CD14-positive monocyte (primary cell): ENCODE measurements at regions not wholly inside any gene's neighbourhood (a gene's known extent, or its start where the extent isn't known, plus 50 kb on each side); places are given as distances from the start of the nearest gene placed in this dataset.

Experiments
- DNase-seq, 3 donors: peaks; one replicate each; pipeline ENCODE4 v3.0.0-alpha.2; 2011 to 2022
- H2AFZ ChIP-seq: 2 replicates; pipeline ENCODE4 v1.6.0; 2012; ENCODE audit warnings: mild to moderate bottlenecking, low read depth, low read length, inconsistent platforms; ENCODE audit not compliant: insufficient read depth, poor library complexity, severe bottlenecking
- H3K27ac ChIP-seq, 2 donors: 1 replicate in 1 of 2; 2 replicates in 1 of 2; pipeline ENCODE4 v1.5.1; 2012 to 2013; ENCODE audit warnings: low read length in 2 of 2, control low read depth in 1 of 2, inconsistent platforms in 1 of 2, low read depth in 1 of 2, mild to moderate bottlenecking in 1 of 2
- H3K27me3 ChIP-seq, 2 donors: one replicate each; pipeline versions ENCODE4 v1.6.0 to v1.6.1; 2011 to 2013; ENCODE audit warnings: low read length in 2 of 2; ENCODE audit not compliant: control insufficient read depth in 2 of 2, insufficient read depth in 2 of 2
- H3K36me3 ChIP-seq, 2 donors: replicated peaks in 1 of 2; 1 replicate in 1 of 2; 2 replicates in 1 of 2; pipeline versions ENCODE4 v1.5.1 to v1.6.1; 2012 to 2013; ENCODE audit warnings: low read length in 2 of 2, control low read depth in 1 of 2, inconsistent platforms in 1 of 2, mild to moderate bottlenecking in 1 of 2; ENCODE audit not compliant: insufficient read depth in 2 of 2, control insufficient read depth in 1 of 2
- H3K4me1 ChIP-seq, 2 donors: 1 replicate in 1 of 2; 2 replicates in 1 of 2; pipeline versions ENCODE4 v1.5.1 to v1.6.1; 2012 to 2013; ENCODE audit warnings: low read length in 2 of 2, control low read depth in 1 of 2, inconsistent platforms in 1 of 2, mild to moderate bottlenecking in 1 of 2, moderate library complexity in 1 of 2; ENCODE audit not compliant: insufficient read depth in 2 of 2, control insufficient read depth in 1 of 2
- H3K4me2 ChIP-seq: replicated peaks from 2 replicates; pipeline ENCODE3; 2012; ENCODE audit warnings: low read length, moderate library complexity, mild to moderate bottlenecking; ENCODE audit not compliant: poor library complexity, severe bottlenecking; ENCODE audit errors: extremely low read depth
- H3K4me3 ChIP-seq, 3 experiments: fragments of 200-600 bp in 1 of 3; sonication (generic) in 1 of 3; replicated peaks in 1 of 3; 1 replicate in 2 of 3; 2 replicates in 1 of 3; pipeline ENCODE4 v1.5.1; 2011 to 2013; ENCODE audit warnings: low read length in 3 of 3, mild to moderate bottlenecking in 3 of 3, control low read depth in 2 of 3, low read depth in 2 of 3, inconsistent platforms in 1 of 3, moderate library complexity in 1 of 3
- H3K79me2 ChIP-seq: 2 replicates; pipeline ENCODE4 v1.6.0; 2012; ENCODE audit warnings: mild to moderate bottlenecking, control low read depth, inconsistent platforms, low read length, moderate library complexity; ENCODE audit not compliant: insufficient read depth
- H3K9ac ChIP-seq: 2 replicates; pipeline ENCODE4 v1.6.0; 2017; ENCODE audit warnings: low read length, mild to moderate bottlenecking; ENCODE audit not compliant: insufficient read depth, poor library complexity, severe bottlenecking
- H3K9me3 ChIP-seq, 2 donors: replicated peaks in 1 of 2; 1 replicate in 1 of 2; 2 replicates in 1 of 2; pipeline versions ENCODE4 v1.5.1 to v1.6.1; 2012 to 2013; ENCODE audit warnings: low read length in 2 of 2, control low read depth in 1 of 2; ENCODE audit not compliant: control insufficient read depth in 1 of 2, insufficient read depth in 1 of 2
- H4K20me1 ChIP-seq: 2 replicates; pipeline ENCODE4 v1.6.0; 2012; ENCODE audit warnings: mild to moderate bottlenecking, low read length, control low read depth, moderate library complexity; ENCODE audit not compliant: insufficient read depth
- H3K27ac Mint-ChIP-seq, 7 donors: one replicate each; pipeline ENCODE4 v1.8.0; 2020; ENCODE audit warnings: mild to moderate bottlenecking in 7 of 7, mixed read lengths in 7 of 7, moderate library complexity in 6 of 7, inconsistent platforms in 2 of 7
- H3K27me3 Mint-ChIP-seq, 3 donors: one replicate each; pipeline ENCODE4 v1.8.0; 2021 to 2022; ENCODE audit warnings: low read depth in 3 of 3, mild to moderate bottlenecking in 3 of 3, mixed read lengths in 3 of 3, moderate library complexity in 3 of 3, inconsistent platforms in 1 of 3
- H3K36me3 Mint-ChIP-seq, 2 donors: one replicate each; pipeline ENCODE4 v1.8.0; 2020; ENCODE audit warnings: mixed read lengths in 2 of 2, inconsistent platforms in 1 of 2, mild to moderate bottlenecking in 1 of 2
- H3K4me1 Mint-ChIP-seq: one replicate; pipeline ENCODE4 v1.8.0; 2020; ENCODE audit warnings: mild to moderate bottlenecking, mixed read lengths
- H3K4me3 Mint-ChIP-seq, 2 donors: one replicate each; pipeline ENCODE4 v1.8.0; 2020; ENCODE audit warnings: mild to moderate bottlenecking in 2 of 2, mixed read lengths in 2 of 2, moderate library complexity in 1 of 2
- H3K9me3 Mint-ChIP-seq, 7 donors: one replicate each; pipeline ENCODE4 v1.8.0; 2020 to 2022; ENCODE audit warnings: mixed read lengths in 7 of 7, mild to moderate bottlenecking in 6 of 7, moderate library complexity in 6 of 7, inconsistent platforms in 2 of 7
- WGBS: methylation state at CpG from one replicate; pipeline ENCODE4 v1.1.5; 2013; ENCODE audit warnings: missing lambda C conversion rate; ENCODE audit not compliant: insufficient coverage; 5-methylcytosine and 5-hydroxymethylcytosine counted together
- intact Hi-C, 2 donors: fragments of 100-400 bp; cut with micrococcal nuclease; formaldehyde crosslinking; loops; one replicate each; pipeline versions ENCODE4 v1.15.0 to v1.15.1; 2023
- TF ChIP-seq, protein P1 (sequence below): fragments of 200-600 bp; IDR thresholded peaks from one replicate; pipeline ENCODE4 v1.8.0; 2022; ENCODE audit warnings: antibody characterized with exemption, mild to moderate bottlenecking

DNA sequence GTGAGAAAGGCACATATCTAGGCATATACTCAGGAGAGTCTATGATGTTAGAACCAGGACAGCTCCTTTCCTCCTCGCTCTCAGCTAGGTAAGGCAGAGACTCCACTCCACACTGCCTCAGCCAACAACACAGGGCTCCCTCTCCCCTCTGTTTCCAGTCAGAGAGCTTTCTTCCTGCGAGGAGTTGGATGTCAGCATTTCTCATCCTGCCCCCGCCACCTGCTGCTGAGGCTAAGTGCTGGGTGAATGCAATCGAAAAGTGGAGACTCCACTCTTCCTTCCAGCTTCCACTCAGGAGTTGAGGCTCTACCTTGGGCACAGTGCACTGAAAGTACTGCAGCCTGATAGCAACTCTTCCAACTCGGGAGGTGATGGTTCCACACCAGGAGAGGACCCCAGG lies 177.2 kb upstream of the RAB6C start:
- Histone ChIP-seq H3K4me1 (no peaks in the 10 kb centered on the region), H3K36me3 (no peaks in the 10 kb centered on the region), H4K20me1 (no peaks in the 10 kb centered on the region), H2AFZ (no peak overlapping the region), H3K27me3 (no peaks in the 10 kb centered on the region), H3K9me3 (no peaks in the 10 kb centered on the region), H3K4me2 (no peak overlapping the region), H3K79me2 (no peaks in the 10 kb centered on the region), H3K4me3 (no peak overlapping the region), H3K27ac (no peak overlapping the region), H3K9ac (no peak overlapping the region)
- Mint-ChIP-seq H3K4me3 (no peak overlapping the region), H3K9me3 (no peaks in the 10 kb centered on the region), H3K4me1 (peaks cover 3% of the 10 kb centered on the region), H3K27me3 (peaks cover 7 to 9% (median 8%) of the 10 kb centered on the region in 3 donors), H3K27ac (peak overlapping the region in 2 of 7 donors; percentile 26 to 55), H3K36me3 (no peaks in the 10 kb centered on the region)
- TF ChIP-seq, protein P1, sequence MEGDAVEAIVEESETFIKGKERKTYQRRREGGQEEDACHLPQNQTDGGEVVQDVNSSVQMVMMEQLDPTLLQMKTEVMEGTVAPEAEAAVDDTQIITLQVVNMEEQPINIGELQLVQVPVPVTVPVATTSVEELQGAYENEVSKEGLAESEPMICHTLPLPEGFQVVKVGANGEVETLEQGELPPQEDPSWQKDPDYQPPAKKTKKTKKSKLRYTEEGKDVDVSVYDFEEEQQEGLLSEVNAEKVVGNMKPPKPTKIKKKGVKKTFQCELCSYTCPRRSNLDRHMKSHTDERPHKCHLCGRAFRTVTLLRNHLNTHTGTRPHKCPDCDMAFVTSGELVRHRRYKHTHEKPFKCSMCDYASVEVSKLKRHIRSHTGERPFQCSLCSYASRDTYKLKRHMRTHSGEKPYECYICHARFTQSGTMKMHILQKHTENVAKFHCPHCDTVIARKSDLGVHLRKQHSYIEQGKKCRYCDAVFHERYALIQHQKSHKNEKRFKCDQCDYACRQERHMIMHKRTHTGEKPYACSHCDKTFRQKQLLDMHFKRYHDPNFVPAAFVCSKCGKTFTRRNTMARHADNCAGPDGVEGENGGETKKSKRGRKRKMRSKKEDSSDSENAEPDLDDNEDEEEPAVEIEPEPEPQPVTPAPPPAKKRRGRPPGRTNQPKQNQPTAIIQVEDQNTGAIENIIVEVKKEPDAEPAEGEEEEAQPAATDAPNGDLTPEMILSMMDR: no peak
- no peak for DNase-seq
- 88% methylated on average over 3 of the region's 5 CpGs for WGBS
- intact Hi-C loops: no loop called here

DNA sequence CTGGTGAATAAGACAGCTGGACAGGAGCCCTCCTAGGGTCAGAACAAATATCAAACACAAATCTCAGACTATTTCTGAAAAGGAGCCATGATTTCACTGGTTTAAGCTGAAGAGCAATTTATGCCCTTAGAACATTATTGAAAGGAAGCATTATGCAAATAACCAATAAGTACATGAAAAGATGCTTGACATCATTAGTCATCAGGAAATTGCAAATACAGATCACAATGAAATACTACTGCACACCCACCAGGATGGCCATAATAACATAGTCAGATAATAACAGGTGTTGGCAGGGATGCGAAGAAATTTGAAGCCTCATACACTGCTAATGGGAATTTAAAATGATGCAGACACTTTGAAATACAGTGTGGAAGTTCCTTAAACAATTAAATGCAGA lies 176.4 kb upstream of the RAB6C start:
- no peaks in the 10 kb centered on the region for H3K36me3 ChIP-seq
- no peak overlapping the region for H3K27ac ChIP-seq
- no peak for DNase-seq
- H3K27ac Mint-ChIP-seq: no peak overlapping the region
- intact Hi-C loops: no loop called here
- no peak overlapping the region for H3K4me2 ChIP-seq
- H3K4me1 Mint-ChIP-seq: peaks cover 3% of the 10 kb centered on the region
- H3K4me1 ChIP-seq: no peaks in the 10 kb centered on the region
- H3K4me3 ChIP-seq: no peak overlapping the region
- H3K4me3 Mint-ChIP-seq: no peak overlapping the region
- no peaks in the 10 kb centered on the region for H3K36me3 Mint-ChIP-seq
- H3K9me3 ChIP-seq: no peaks in the 10 kb centered on the region
- no peaks in the 10 kb centered on the region for H3K79me2 ChIP-seq
- H3K27me3 ChIP-seq: no peaks in the 10 kb centered on the region
- H3K27me3 Mint-ChIP-seq: peaks cover 8 to 9% (median 9%) of the 10 kb centered on the region in 3 donors
- no CpG with 5 or more reads among the region's 1 CpG for WGBS
- H4K20me1 ChIP-seq: no peaks in the 10 kb centered on the region
- H3K9me3 Mint-ChIP-seq: no peaks in the 10 kb centered on the region
- H3K9ac ChIP-seq: no peak overlapping the region
- no peak overlapping the region for H2AFZ ChIP-seq
- TF ChIP-seq, protein P1: no peak
